ENCODE measurements at regions not wholly inside any gene's neighbourhood (a gene's known extent, or its start where the extent isn't known, plus 50 kb on each side); places are given as distances from the start of the nearest gene placed in this dataset.
A peak's percentile ranks its signal among the peaks of the same experiment; 100 is the strongest.

DNA sequence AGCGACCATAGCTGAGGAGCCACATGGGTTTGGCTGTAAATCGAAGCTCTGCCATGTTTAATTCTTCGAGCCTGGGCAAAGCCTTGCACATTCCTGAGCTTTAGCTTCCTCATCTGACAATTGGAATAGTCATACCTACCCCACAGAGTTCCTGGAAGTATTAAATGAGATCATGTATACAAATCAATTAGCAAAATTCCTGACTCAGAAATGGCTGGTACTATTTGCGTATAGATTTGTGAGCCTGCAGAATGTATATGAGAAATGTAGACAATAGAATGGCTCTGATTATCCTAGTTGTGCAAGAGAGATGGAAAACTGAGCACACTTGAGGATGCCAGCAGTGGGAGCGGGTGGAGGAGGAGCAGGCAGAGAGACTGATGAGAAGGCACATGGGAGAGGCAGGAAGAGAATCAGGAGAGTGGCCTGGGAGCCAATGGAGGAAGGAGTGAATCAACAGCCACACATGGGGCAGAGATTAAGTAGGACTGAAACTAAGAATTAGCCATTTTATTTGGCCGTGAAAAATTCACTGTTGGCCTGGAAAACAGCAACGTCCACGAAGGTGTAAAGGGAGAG is 128.0 kb upstream of the C1GALT1 start:
- no peak overlapping the region for H3T11ph ChIP-seq (ENCODE audit: low read length)
- no peak overlapping the region for H2BK15ac ChIP-seq (ENCODE audit: low read depth, low read length)
- no peak overlapping the region for H3K9ac ChIP-seq (ENCODE audit: extremely low read depth, insufficient read length, low read length)
- H3K4me2 ChIP-seq (ENCODE audit: insufficient read depth, insufficient read length, low read length), result no peak overlapping the region
- no peak overlapping the region for H3K18ac ChIP-seq (ENCODE audit: insufficient read length, low read depth, low read length)
- peaks cover 8 to 10% of the 10 kb centered on the region in 2 experiments for H3K4me1 Mint-ChIP-seq
- WGBS (ENCODE audit: extremely low coverage, insufficient read length, low lambda C conversion rate), result no CpG with 5 or more reads among the region's 8 CpGs
- H3K4ac ChIP-seq (ENCODE audit: low read depth, low read length), result no peak overlapping the region
- H2BK5ac ChIP-seq (ENCODE audit: insufficient read length, low read length), result no peak overlapping the region
- H2AFZ ChIP-seq (ENCODE audit: low read length), result no peak overlapping the region
- H3K27me3 Mint-ChIP-seq (ENCODE audit: low read depth), result no peaks in the 10 kb centered on the region; the same call in 1 of the 2 replicates
- H4K20me1 ChIP-seq (ENCODE audit: control insufficient read depth, insufficient read depth, insufficient read length), result no peaks in the 10 kb centered on the region
- no peaks in the 10 kb centered on the region for H3K23me2 ChIP-seq (ENCODE audit: insufficient read length, low read depth, low read length, poor library complexity, severe bottlenecking)
- no peak overlapping the region for H2BK20ac ChIP-seq (ENCODE audit: low read depth, low read length, poor library complexity, severe bottlenecking)
- H3K23ac ChIP-seq (ENCODE audit: insufficient read length, low read depth, low read length), result no peak overlapping the region
- H3K79me2 ChIP-seq (ENCODE audit: insufficient read depth, low read length), result no peaks in the 10 kb centered on the region
- no peak overlapping the region; the same call in 1 of the 2 replicates for H3K14ac ChIP-seq (ENCODE audit: insufficient read depth, low read length)
- no peaks in the 10 kb centered on the region for H3K9me3 ChIP-seq (ENCODE audit: control insufficient read depth, low read depth, low read length)
- no peak overlapping the region for H2AK5ac ChIP-seq (ENCODE audit: insufficient read length, low read length)
- no peak overlapping the region for H3K4me3 Mint-ChIP-seq
- no peaks in the 10 kb centered on the region for H3K79me1 ChIP-seq (ENCODE audit: insufficient read depth, low read depth, low read length, poor library complexity, severe bottlenecking)
- H3K27ac Mint-ChIP-seq, result peak overlapping the region in 1 of 3 experiments; percentile 4; a peak in 1 of 7 replicates
- no peak overlapping the region for H3K27ac ChIP-seq (ENCODE audit: insufficient read length, low read depth, low read length)
- no peak overlapping the region for H2BK12ac ChIP-seq (ENCODE audit: insufficient read length, low read depth, low read length)
- H4K8ac ChIP-seq (replicated peaks; ENCODE audit: insufficient read length, low read depth, low read length), result no peak overlapping the region
- no peak overlapping the region for H4K91ac ChIP-seq (ENCODE audit: insufficient read length, low read depth, low read length)
- DNase-seq, result no peak
- H2BK120ac ChIP-seq (ENCODE audit: low read depth, low read length, poor library complexity, severe bottlenecking), result no peak overlapping the region
- H3K56ac ChIP-seq (ENCODE audit: insufficient read length, low read depth, low read length), result no peak overlapping the region
- no peaks in the 10 kb centered on the region for H3K9me3 Mint-ChIP-seq
- H3K4me1 ChIP-seq (ENCODE audit: insufficient read depth, low read length), result no peaks in the 10 kb centered on the region
- TF ChIP-seq, protein P1, sequence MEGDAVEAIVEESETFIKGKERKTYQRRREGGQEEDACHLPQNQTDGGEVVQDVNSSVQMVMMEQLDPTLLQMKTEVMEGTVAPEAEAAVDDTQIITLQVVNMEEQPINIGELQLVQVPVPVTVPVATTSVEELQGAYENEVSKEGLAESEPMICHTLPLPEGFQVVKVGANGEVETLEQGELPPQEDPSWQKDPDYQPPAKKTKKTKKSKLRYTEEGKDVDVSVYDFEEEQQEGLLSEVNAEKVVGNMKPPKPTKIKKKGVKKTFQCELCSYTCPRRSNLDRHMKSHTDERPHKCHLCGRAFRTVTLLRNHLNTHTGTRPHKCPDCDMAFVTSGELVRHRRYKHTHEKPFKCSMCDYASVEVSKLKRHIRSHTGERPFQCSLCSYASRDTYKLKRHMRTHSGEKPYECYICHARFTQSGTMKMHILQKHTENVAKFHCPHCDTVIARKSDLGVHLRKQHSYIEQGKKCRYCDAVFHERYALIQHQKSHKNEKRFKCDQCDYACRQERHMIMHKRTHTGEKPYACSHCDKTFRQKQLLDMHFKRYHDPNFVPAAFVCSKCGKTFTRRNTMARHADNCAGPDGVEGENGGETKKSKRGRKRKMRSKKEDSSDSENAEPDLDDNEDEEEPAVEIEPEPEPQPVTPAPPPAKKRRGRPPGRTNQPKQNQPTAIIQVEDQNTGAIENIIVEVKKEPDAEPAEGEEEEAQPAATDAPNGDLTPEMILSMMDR (conservative IDR thresholded peaks at IDR 0.05), result no peak
- no peaks in the 10 kb centered on the region for H3K36me3 Mint-ChIP-seq (ENCODE audit: insufficient read depth in 1 of 3, low read depth in 3 of 3)
- no peak overlapping the region for H4K5ac ChIP-seq (ENCODE audit: insufficient read length, low read depth, low read length)
- no peaks in the 10 kb centered on the region for H3K27me3 ChIP-seq (ENCODE audit: insufficient read depth, low read length)
